Stimulated activated CD4-positive, alpha-beta T cell treated with anti-CD3 and anti-CD28 coated beads, Interleukin-4, amount 100 ng/mL, for 48 hours (primary cell): ENCODE measurements at regions not wholly inside any gene's neighbourhood (a gene's known extent, or its start where the extent isn't known, plus 50 kb on each side); places are given as distances from the start of the nearest gene placed in this dataset.

Experiments
- DNase-seq, 2 donors: peaks; one replicate each; pipeline ENCODE4 v3.0.0-alpha.2; 2020; ENCODE audit warnings: low read depth in 2 of 2

DNA sequence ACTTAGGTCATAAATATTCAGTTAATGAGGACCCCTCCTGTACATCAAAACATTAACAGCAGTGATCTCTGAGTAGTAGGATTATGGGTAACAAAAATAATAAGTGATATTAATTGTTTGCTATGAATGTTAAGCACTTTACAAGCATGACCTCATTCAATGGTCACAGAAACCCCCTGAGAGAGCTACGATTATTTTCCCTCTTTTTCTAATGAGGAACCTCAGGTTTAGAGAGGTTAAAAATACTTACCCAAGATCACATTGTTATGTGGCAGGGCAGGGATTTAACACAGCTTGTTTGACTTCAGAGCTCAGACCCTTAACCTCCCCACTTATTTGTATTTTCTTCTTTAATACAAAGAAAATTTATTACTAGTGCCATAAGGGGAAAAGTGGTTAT is 228.2 kb downstream of the TBL1XR1 start:
- no peak for DNase-seq

- no peak for DNase-seq
Observed at GRCh38 chr3:176968631-176969030, 228.7 kb downstream of the TBL1XR1 start.

DNA sequence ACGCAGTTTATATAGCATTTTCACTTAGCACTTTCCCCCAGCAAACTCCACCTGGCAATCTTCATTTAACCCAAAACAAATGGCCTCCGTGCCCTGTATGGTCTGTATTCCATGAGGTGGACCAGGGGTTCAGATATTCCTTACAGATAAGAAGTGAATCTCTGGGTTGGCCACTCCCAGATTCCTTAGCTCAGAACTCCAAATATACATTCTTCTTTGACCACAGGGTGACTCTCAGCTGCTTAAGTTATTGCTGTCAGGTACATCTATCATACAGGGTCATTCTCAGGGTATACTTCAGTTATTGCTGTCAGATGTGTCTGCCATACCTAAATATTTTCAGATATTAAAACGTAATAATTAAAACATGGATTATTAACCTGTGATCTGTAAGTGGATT is 229.8 kb downstream of the TBL1XR1 start:
- DNase-seq: no peak

DNA sequence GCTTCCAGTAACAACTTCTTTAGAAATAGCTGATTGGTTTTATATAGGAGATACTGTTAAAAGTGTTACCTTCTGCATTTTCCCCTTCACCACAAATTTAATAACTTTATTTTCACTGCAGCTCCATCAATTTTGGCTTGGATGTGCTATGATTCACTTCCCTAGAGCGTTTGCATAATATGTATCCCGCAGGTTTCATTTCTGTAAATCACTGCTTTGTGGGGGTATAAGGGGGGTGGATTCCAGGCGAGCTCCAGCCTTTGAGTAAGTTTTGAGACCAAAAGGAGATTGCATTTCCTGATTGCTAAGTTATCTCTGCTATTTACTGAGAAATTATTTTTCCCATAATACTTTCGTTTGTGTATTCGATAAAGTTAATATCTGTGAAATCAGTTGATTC is 232.6 kb downstream of the TBL1XR1 start:
- DNase-seq: no peak

DNA sequence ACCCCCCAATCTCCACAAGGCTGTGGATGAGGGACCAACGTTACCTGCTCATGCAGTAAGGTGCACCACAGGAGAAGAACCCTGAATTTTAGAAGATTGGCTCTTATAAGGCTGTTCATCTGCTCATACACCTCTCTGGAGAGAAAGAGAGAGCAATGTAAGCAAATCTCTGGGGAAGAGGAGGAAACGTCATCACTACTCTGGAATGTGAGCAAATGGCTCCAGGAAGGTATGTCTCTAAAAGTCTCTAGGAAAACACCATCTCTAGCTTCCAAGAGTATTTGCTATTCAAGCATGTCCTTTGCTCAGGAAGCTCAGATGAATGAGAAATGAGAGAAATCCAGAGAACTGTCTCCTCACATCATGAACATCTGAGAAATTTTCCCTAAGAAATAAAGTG is 235.4 kb downstream of the TBL1XR1 start:
- DNase-seq: no peak

GRCh38 chr3:176959867-176960266 is 237.4 kb downstream of the TBL1XR1 start:
- DNase-seq: no peak

- no peak for DNase-seq
Observed at GRCh38 chr3:176958560-176958959, 238.7 kb downstream of the TBL1XR1 start.

DNA sequence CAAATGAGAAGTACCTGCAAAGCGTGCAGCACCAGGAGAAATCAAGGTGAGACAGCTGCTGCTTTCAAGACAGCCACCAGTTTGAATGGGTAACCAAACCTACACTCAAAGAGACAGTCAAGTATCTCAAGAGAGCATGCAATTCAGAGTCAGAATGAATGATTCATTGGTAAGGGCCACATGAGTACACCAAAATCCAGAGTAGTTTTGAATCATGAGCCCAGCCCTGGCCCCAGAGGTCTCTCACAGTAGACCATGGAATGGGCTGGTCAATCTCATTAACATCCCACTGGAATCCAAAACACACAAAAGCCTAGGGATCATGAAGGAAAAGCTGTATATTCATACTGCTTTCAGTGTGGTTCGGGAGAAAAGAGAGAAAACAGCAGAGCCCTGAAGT is 242.8 kb downstream of the TBL1XR1 start:
- no peak for DNase-seq

GRCh38 chr3:176953106-176954060 is 243.9 kb downstream of the TBL1XR1 start:
- DNase-seq: no peak

DNA sequence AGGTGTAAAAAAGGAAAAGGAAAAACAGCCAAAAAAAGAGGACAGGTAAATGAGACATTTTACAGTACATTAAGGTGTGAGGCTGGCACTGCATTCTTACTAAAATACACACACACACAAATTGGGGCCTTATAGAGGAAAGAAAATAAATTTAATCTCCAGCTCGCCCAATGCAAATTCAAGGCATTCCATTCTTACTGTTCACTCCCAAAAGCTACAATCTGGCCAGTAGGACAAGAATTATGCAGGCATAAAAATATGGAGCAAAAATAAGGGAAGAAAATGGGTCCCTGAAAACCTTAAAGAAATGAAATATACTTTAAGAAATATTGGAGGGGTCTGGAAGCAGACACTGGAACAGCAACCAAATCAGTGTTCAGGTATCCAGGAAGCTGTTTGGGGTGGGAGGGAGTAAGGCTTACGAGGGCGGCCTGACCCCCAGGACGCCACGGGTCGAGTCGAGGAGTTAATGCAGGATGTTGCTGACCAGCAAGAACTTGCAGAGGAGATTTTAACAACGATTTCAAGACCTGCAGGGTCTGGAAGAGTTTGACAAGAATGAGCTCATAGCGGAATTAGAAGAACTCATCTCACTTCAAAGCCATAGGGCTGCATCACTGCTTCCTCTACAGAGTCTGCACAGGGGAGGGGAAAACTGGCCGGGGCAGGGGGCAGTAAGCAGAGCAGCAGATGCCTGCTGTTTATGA is 245.5 kb downstream of the TBL1XR1 start:
- no peak for DNase-seq

DNA sequence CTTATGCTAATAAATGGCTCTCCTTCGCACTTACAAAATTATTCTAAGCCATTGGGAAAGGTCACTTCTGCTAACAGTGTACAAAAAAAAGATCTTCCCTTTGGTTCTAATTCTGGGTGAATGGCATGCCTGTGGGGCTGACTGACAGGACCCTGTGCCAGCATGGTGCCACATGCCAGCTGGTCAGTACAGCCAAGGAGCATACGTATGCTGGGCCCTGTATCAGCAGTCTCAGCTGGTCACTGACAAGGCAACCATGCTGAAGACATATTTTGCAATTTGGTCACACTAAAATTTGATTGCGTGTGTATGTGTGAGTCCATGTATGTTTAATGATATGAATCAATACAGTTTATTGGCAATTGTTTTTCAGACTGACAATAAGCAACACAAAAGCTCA is 246.1 kb downstream of the TBL1XR1 start:
- no peak for DNase-seq

DNA sequence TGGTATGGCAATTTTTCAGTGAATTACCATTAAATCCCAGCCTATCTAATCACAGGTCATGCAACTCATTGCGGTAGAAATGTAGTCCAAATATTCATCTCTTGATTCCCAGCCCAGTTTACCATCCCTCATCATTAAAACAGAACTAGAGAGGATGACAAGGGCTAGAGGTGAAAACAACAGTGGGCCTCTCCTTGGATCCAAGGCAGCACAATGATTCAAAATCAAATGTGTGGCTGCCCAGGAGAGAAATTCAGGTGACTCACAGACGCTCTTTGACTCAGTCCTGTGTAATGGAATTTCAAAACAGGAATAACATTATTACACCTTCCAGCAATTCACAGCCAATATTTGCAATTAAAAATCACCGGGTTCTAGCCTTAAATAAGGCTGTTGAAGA is 246.5 kb downstream of the TBL1XR1 start:
- DNase-seq: no peak

- no peak for DNase-seq
Observed at GRCh38 chr3:176948151-176948550, 249.1 kb downstream of the TBL1XR1 start.

- no peak for DNase-seq
Observed at GRCh38 chr3:176946202-176946601, 251.1 kb downstream of the TBL1XR1 start.

- no peak for DNase-seq
Observed at GRCh38 chr3:176942305-176942704, 255.0 kb downstream of the TBL1XR1 start.

DNA sequence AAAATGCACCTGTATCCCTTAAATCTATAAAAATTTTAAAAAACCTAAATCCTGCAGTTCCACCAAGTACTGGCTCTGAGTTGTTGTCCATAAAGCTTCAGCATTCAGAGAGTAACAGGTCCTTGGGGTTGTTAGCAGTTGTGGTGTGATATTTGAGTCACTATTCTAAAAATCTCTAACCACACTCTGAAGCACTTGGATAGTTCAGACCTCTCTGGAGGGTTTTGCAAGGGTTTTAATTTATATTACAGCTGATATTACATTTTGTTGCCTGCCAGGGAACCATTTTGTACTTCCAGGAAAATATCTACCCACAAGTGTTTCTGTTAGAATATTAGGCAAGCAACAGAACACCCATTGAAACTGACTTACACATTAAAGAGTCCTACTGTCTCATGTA is 255.6 kb downstream of the TBL1XR1 start:
- DNase-seq: no peak

DNA sequence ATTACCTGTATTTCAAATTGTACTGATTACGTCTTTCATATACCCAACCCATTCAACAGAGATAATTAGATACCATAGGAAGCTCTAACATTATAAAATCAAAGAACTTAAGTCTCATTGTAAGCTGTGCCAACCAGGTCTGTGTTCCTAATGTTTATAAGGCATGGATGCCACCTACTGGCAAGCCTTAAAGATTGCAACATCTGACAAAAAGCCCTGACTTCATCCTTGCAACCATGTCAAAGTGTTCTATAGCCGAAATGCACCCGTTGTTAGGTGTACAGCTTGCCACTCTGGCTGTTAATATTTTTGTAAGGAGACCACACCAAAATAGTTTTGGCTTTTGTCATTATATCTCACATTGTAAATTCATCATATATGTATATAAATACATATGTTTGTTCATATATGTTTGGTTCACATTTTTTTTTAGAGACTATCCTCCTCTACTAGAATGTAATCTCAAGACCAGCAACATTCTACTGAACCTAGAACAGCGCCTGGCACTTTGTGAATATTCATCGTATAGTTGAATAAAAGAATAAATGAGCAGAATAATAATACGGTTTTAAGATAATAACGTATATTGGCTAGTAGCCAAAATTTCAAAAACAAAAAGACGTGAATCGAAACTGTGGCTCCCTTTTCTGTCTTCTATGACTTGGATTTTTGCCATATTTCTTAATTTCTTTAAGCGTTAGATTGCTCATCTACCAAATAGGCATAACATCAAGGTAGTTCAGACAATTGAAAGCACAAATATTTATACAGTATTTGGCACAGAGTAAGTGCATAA is 258.1 kb downstream of the TBL1XR1 start:
- peak; percentile 4 to 7 for DNase-seq

DNA sequence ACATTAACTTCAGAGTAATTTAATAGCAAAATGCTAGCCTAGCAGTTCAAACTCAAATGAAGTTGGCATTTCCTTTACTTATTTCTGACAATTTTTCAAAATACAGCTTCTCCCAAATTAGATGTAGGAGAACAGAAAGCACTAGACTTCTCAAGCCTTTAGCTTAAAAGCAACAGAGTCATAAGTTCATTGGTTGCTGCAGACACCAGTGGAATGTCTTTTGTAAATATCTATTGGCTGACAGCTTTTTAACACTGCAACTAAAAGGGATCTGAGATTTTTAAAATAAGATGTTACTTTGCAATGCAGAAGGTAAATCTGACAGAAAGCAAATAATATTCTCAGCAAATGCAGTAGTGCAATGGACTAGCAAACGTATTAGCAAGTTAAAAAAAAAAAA is 259.3 kb downstream of the TBL1XR1 start:
- DNase-seq: no peak

- DNase-seq: no peak
Observed at GRCh38 chr3:176937541-176937940, 259.7 kb downstream of the TBL1XR1 start.

- DNase-seq: no peak
Observed at GRCh38 chr3:176935194-176935888, 261.9 kb downstream of the TBL1XR1 start.

GRCh38 chr3:176934698-176935097 is 262.6 kb downstream of the TBL1XR1 start:
- DNase-seq: no peak

GRCh38 chr3:176933704-176934103 is 263.6 kb downstream of the TBL1XR1 start:
- no peak for DNase-seq
